Karpas-422 (cell line): ENCODE measurements at regions not wholly inside any gene's neighbourhood (a gene's known extent, or its start where the extent isn't known, plus 50 kb on each side); places are given as distances from the start of the nearest gene placed in this dataset.

Experiments
- DNase-seq: peaks from one replicate; pipeline ENCODE4 v3.0.0-alpha.2; 2015
- H2AFZ ChIP-seq: fragments of 200-600 bp; sonication (generic); 2 replicates; pipeline ENCODE4 v1.6.1; 2014; ENCODE audit warnings: antibody characterized with exemption, low read length, mixed read lengths
- H3K27ac ChIP-seq: fragments of 200-600 bp; sonication (generic); 2 replicates; pipeline ENCODE4 v1.5.1; 2014; ENCODE audit warnings: mild to moderate bottlenecking, low read length, moderate library complexity
- H3K27me3 ChIP-seq: fragments of 200-600 bp; sonication (generic); 2 replicates; pipeline ENCODE4 v1.6.1; 2014; ENCODE audit warnings: low read length, mixed read lengths
- H3K36me3 ChIP-seq: fragments of 200-600 bp; sonication (generic); 2 replicates; pipeline ENCODE4 v1.6.1; 2014; ENCODE audit warnings: low read length, mixed read lengths; ENCODE audit not compliant: insufficient read depth
- H3K4me1 ChIP-seq: fragments of 200-600 bp; sonication (generic); 2 replicates; pipeline ENCODE4 v1.6.1; 2014; ENCODE audit warnings: mild to moderate bottlenecking, low read length, mixed read lengths
- H3K4me2 ChIP-seq: fragments of 200-600 bp; sonication (generic); 2 replicates; pipeline ENCODE4 v1.6.1; 2014; ENCODE audit warnings: low read length, low read depth, mild to moderate bottlenecking; ENCODE audit not compliant: poor library complexity, severe bottlenecking
- H3K4me3 ChIP-seq: fragments of 200-600 bp; sonication (generic); 2 replicates; pipeline ENCODE4 v1.5.1; 2014; ENCODE audit warnings: mild to moderate bottlenecking, antibody characterized with exemption, low read length, mixed read lengths
- H3K79me2 ChIP-seq: fragments of 200-600 bp; sonication (generic); 2 replicates; pipeline ENCODE4 v1.6.1; 2014; ENCODE audit warnings: mild to moderate bottlenecking, low read length, mixed read lengths
- H3K9ac ChIP-seq: fragments of 200-600 bp; sonication (generic); 2 replicates; pipeline ENCODE4 v1.6.0; 2014; ENCODE audit warnings: low read length
- H3K9me2 ChIP-seq: fragments of 200-600 bp; sonication (generic), shearing (Covaris generic); replicated peaks from 2 replicates; pipeline ENCODE4 v1.6.0; 2014; ENCODE audit warnings: mild to moderate bottlenecking, low read length, moderate library complexity; ENCODE audit not compliant: insufficient read depth
- H3K9me3 ChIP-seq: fragments of 300-700, 200-600 bp; sonication (generic); 2 replicates; pipeline ENCODE4 v1.6.1; 2014; ENCODE audit warnings: low read length, mixed read lengths
- H4K20me1 ChIP-seq: fragments of 200-600 bp; sonication (generic); 2 replicates; pipeline ENCODE4 v1.6.1; 2014; ENCODE audit warnings: mild to moderate bottlenecking, antibody characterized with exemption, low read length, low read depth; ENCODE audit not compliant: insufficient read depth

- no peaks in the 10 kb centered on the region for H3K27me3 ChIP-seq
- H3K27ac ChIP-seq = no peak overlapping the region
- no peaks in the 10 kb centered on the region for H3K79me2 ChIP-seq
- H3K4me1 ChIP-seq = no peaks in the 10 kb centered on the region
- no peak for DNase-seq
- H3K9me2 ChIP-seq = no peaks in the 10 kb centered on the region
- no peak overlapping the region for H3K4me3 ChIP-seq
- H3K9ac ChIP-seq = no peak overlapping the region
- no peak overlapping the region for H2AFZ ChIP-seq
- no peaks in the 10 kb centered on the region for H3K9me3 ChIP-seq
- no peak overlapping the region for H3K4me2 ChIP-seq
- no peaks in the 10 kb centered on the region for H3K36me3 ChIP-seq
- no peaks in the 10 kb centered on the region for H4K20me1 ChIP-seq
These were observed 319.9 kb downstream of the MYCN start for GRCh38 chr2:16260041-16260830.

- no peaks in the 10 kb centered on the region for H3K9me2 ChIP-seq
- H4K20me1 ChIP-seq = no peaks in the 10 kb centered on the region
- no peak overlapping the region for H2AFZ ChIP-seq
- no peak overlapping the region for H3K4me3 ChIP-seq
- H3K4me1 ChIP-seq = no peaks in the 10 kb centered on the region
- no peaks in the 10 kb centered on the region for H3K36me3 ChIP-seq
- no peaks in the 10 kb centered on the region for H3K79me2 ChIP-seq
- no peak overlapping the region for H3K4me2 ChIP-seq
- H3K9ac ChIP-seq = no peak overlapping the region
- H3K27me3 ChIP-seq = no peaks in the 10 kb centered on the region
- no peak for DNase-seq
- no peak overlapping the region for H3K27ac ChIP-seq
- H3K9me3 ChIP-seq = no peaks in the 10 kb centered on the region
These were observed 318.7 kb downstream of the MYCN start for GRCh38 chr2:16259010-16259409.

GRCh38 chr2:16258350-16258749 is 318.0 kb downstream of the MYCN start:
- Histone ChIP-seq H3K27ac (no peak overlapping the region), H3K79me2 (no peaks in the 10 kb centered on the region), H3K36me3 (no peaks in the 10 kb centered on the region), H3K9ac (no peak overlapping the region), H3K9me3 (no peaks in the 10 kb centered on the region), H4K20me1 (no peaks in the 10 kb centered on the region), H3K4me2 (no peak overlapping the region), H3K27me3 (no peaks in the 10 kb centered on the region), H3K9me2 (no peaks in the 10 kb centered on the region), H3K4me1 (no peaks in the 10 kb centered on the region), H2AFZ (no peak overlapping the region), H3K4me3 (no peak overlapping the region)
- DNase-seq = no peak

GRCh38 chr2:16257322-16258028 is 317.1 kb downstream of the MYCN start:
- H3K27me3 ChIP-seq = no peaks in the 10 kb centered on the region
- no peaks in the 10 kb centered on the region for H3K9me3 ChIP-seq
- no peaks in the 10 kb centered on the region for H4K20me1 ChIP-seq
- no peaks in the 10 kb centered on the region for H3K9me2 ChIP-seq
- H3K79me2 ChIP-seq = no peaks in the 10 kb centered on the region
- H3K27ac ChIP-seq = no peak overlapping the region
- no peaks in the 10 kb centered on the region for H3K4me1 ChIP-seq
- no peak for DNase-seq
- no peak overlapping the region for H3K4me3 ChIP-seq
- H2AFZ ChIP-seq = no peak overlapping the region
- H3K9ac ChIP-seq = no peak overlapping the region
- H3K4me2 ChIP-seq = no peak overlapping the region
- H3K36me3 ChIP-seq = no peaks in the 10 kb centered on the region

- no peaks in the 10 kb centered on the region for H3K4me1 ChIP-seq
- H4K20me1 ChIP-seq = no peaks in the 10 kb centered on the region
- H3K79me2 ChIP-seq = no peaks in the 10 kb centered on the region
- DNase-seq = no peak
- no peaks in the 10 kb centered on the region for H3K36me3 ChIP-seq
- no peak overlapping the region for H3K27ac ChIP-seq
- H3K27me3 ChIP-seq = no peaks in the 10 kb centered on the region
- no peak overlapping the region for H3K4me2 ChIP-seq
- no peak overlapping the region for H3K9ac ChIP-seq
- no peak overlapping the region for H2AFZ ChIP-seq
- no peaks in the 10 kb centered on the region for H3K9me2 ChIP-seq
- H3K4me3 ChIP-seq = no peak overlapping the region
- no peaks in the 10 kb centered on the region for H3K9me3 ChIP-seq
These were observed 316.4 kb downstream of the MYCN start for GRCh38 chr2:16256601-16257321.

GRCh38 chr2:16255120-16255519 is 314.8 kb downstream of the MYCN start:
- H3K9me2 ChIP-seq = no peaks in the 10 kb centered on the region
- no peak overlapping the region for H3K4me2 ChIP-seq
- no peaks in the 10 kb centered on the region for H3K79me2 ChIP-seq
- no peak overlapping the region for H3K4me3 ChIP-seq
- no peaks in the 10 kb centered on the region for H3K27me3 ChIP-seq
- no peak overlapping the region for H2AFZ ChIP-seq
- H3K9me3 ChIP-seq = no peaks in the 10 kb centered on the region
- H3K4me1 ChIP-seq = no peaks in the 10 kb centered on the region
- no peak overlapping the region for H3K9ac ChIP-seq
- H3K36me3 ChIP-seq = no peaks in the 10 kb centered on the region
- DNase-seq = no peak
- no peak overlapping the region for H3K27ac ChIP-seq
- no peaks in the 10 kb centered on the region for H4K20me1 ChIP-seq

GRCh38 chr2:16254356-16254965 is 314.1 kb downstream of the MYCN start:
- no peak overlapping the region for H3K27ac ChIP-seq
- no peak overlapping the region for H3K4me3 ChIP-seq
- H3K9me3 ChIP-seq = no peaks in the 10 kb centered on the region
- H4K20me1 ChIP-seq = no peaks in the 10 kb centered on the region
- no peaks in the 10 kb centered on the region for H3K4me1 ChIP-seq
- H3K9ac ChIP-seq = no peak overlapping the region
- H2AFZ ChIP-seq = no peak overlapping the region
- no peaks in the 10 kb centered on the region for H3K9me2 ChIP-seq
- H3K27me3 ChIP-seq = no peaks in the 10 kb centered on the region
- H3K79me2 ChIP-seq = no peaks in the 10 kb centered on the region
- DNase-seq = no peak
- no peaks in the 10 kb centered on the region for H3K36me3 ChIP-seq
- no peak overlapping the region for H3K4me2 ChIP-seq

- no peak overlapping the region for H2AFZ ChIP-seq
- H3K27me3 ChIP-seq = no peaks in the 10 kb centered on the region
- no peak overlapping the region for H3K27ac ChIP-seq
- H3K9me3 ChIP-seq = no peaks in the 10 kb centered on the region
- H4K20me1 ChIP-seq = no peaks in the 10 kb centered on the region
- no peak overlapping the region for H3K9ac ChIP-seq
- H3K4me2 ChIP-seq = no peak overlapping the region
- no peaks in the 10 kb centered on the region for H3K79me2 ChIP-seq
- no peak overlapping the region for H3K4me3 ChIP-seq
- H3K36me3 ChIP-seq = no peaks in the 10 kb centered on the region
- H3K9me2 ChIP-seq = no peaks in the 10 kb centered on the region
- DNase-seq = no peak
- no peaks in the 10 kb centered on the region for H3K4me1 ChIP-seq
These were observed 312.9 kb downstream of the MYCN start for GRCh38 chr2:16253291-16253690.
